Mesenchymal stem cell (in vitro differentiated cells and primary cell): ENCODE measurements at regions not wholly inside any gene's neighbourhood (a gene's known extent, or its start where the extent isn't known, plus 50 kb on each side); places are given as distances from the start of the nearest gene placed in this dataset.
"Not testable (repeated sequence)": the region's sequence is repeated elsewhere in the genome, so short reads cannot be mapped to it uniquely, and the experiment has no call there.

ENCODE experiments used
- DNase-seq: peaks from one replicate; pipeline ENCODE4 v3.0.0-alpha.2; 2013
- H2AFZ ChIP-seq: one replicate; pipeline ENCODE4 v1.6.1; 2013; ENCODE audit warnings: low read depth, mild to moderate bottlenecking, control low read depth, inconsistent platforms, low read length, moderate library complexity
- H2AK5ac ChIP-seq: 2 replicates; pipeline ENCODE4 v1.6.1; 2013; ENCODE audit warnings: low read length, moderate library complexity, mild to moderate bottlenecking, inconsistent platforms; ENCODE audit not compliant: severe bottlenecking
- H2BK120ac ChIP-seq: one replicate; pipeline ENCODE4 v1.6.1; 2013; ENCODE audit warnings: low read depth, mild to moderate bottlenecking, inconsistent platforms, low read length, moderate library complexity
- H2BK12ac ChIP-seq, 2 experiments: one replicate each; pipeline ENCODE4 v1.6.1; 2013; ENCODE audit warnings: inconsistent platforms in 2 of 2, low read length in 2 of 2, mild to moderate bottlenecking in 2 of 2, moderate library complexity in 2 of 2, control low read depth in 1 of 2
- H2BK15ac ChIP-seq: one replicate; pipeline ENCODE4 v1.6.1; 2013; ENCODE audit warnings: mild to moderate bottlenecking, low read depth, inconsistent platforms; ENCODE audit not compliant: poor library complexity, severe bottlenecking
- H2BK5ac ChIP-seq: 2 replicates; pipeline ENCODE4 v1.6.1; 2013; ENCODE audit warnings: low read depth, mild to moderate bottlenecking, low read length, control low read depth, inconsistent platforms; ENCODE audit not compliant: poor library complexity, severe bottlenecking
- H3K14ac ChIP-seq, 2 experiments: one replicate each; pipeline ENCODE4 v1.6.1; 2013; ENCODE audit warnings: inconsistent platforms in 2 of 2, low read length in 2 of 2, control low read depth in 1 of 2, mild to moderate bottlenecking in 1 of 2, moderate library complexity in 1 of 2
- H3K18ac ChIP-seq, 2 experiments: one replicate each; pipeline ENCODE4 v1.6.1; 2013; ENCODE audit warnings: inconsistent platforms in 2 of 2, low read length in 2 of 2, control low read depth in 1 of 2, low read depth in 1 of 2, mild to moderate bottlenecking in 1 of 2
- H3K23ac ChIP-seq, 2 experiments: one replicate each; pipeline ENCODE4 v1.6.1; 2013; ENCODE audit warnings: inconsistent platforms in 2 of 2, low read length in 2 of 2, mild to moderate bottlenecking in 2 of 2, moderate library complexity in 2 of 2, control low read depth in 1 of 2
- H3K27ac ChIP-seq: 2 replicates; pipeline ENCODE4 v1.5.1; 2013; ENCODE audit warnings: mild to moderate bottlenecking, moderate library complexity, low read length, control low read depth, inconsistent platforms; ENCODE audit not compliant: poor library complexity, severe bottlenecking
- H3K27me3 ChIP-seq, 2 experiments: 2 replicates each; pipeline versions ENCODE4 v1.6.1 to v1.7.0; 2013; ENCODE audit warnings: low read length in 2 of 2, mild to moderate bottlenecking in 2 of 2, moderate library complexity in 2 of 2, control low read depth in 1 of 2, inconsistent platforms in 1 of 2; ENCODE audit not compliant: control insufficient read depth in 1 of 2, insufficient read depth in 1 of 2
- H3K36me3 ChIP-seq, 2 experiments: 2 replicates each; pipeline versions ENCODE4 v1.6.1 to v1.7.0; 2013; ENCODE audit warnings: low read length in 2 of 2, control low read depth in 1 of 2, inconsistent platforms in 1 of 2, low read depth in 1 of 2, mild to moderate bottlenecking in 1 of 2; ENCODE audit not compliant: insufficient read depth in 2 of 2, control insufficient read depth in 1 of 2
- H3K4ac ChIP-seq, 2 experiments: one replicate each; pipeline ENCODE4 v1.6.1; 2013; ENCODE audit warnings: inconsistent platforms in 2 of 2, low read length in 2 of 2, mild to moderate bottlenecking in 2 of 2, moderate library complexity in 2 of 2, control low read depth in 1 of 2, low read depth in 1 of 2
- H3K4me1 ChIP-seq: 2 replicates; pipeline ENCODE4 v1.6.1; 2013; ENCODE audit warnings: low read depth, low read length, control low read depth; ENCODE audit not compliant: control insufficient read depth, insufficient read depth
- H3K4me2 ChIP-seq: 2 replicates; pipeline ENCODE4 v1.6.1; 2013; ENCODE audit warnings: low read length, mild to moderate bottlenecking, inconsistent platforms; ENCODE audit not compliant: poor library complexity, severe bottlenecking
- H3K4me3 ChIP-seq, 2 experiments: 2 replicates each; pipeline versions ENCODE4 v1.5.1 to v1.7.0; 2013; ENCODE audit warnings: low read length in 2 of 2, mild to moderate bottlenecking in 2 of 2, control low read depth in 1 of 2, low read depth in 1 of 2; ENCODE audit not compliant: insufficient read depth in 1 of 2
- H3K79me1 ChIP-seq: replicated peaks from 2 replicates; pipeline ENCODE4 v1.6.1; 2013; ENCODE audit warnings: mild to moderate bottlenecking, control low read depth, low read length, inconsistent platforms; ENCODE audit not compliant: poor library complexity, severe bottlenecking
- H3K9ac ChIP-seq: 2 replicates; pipeline ENCODE4 v1.7.0; 2013; ENCODE audit warnings: mild to moderate bottlenecking, low read length, moderate library complexity
- H3K9me3 ChIP-seq: 2 replicates; pipeline ENCODE4 v1.7.0; 2013; ENCODE audit warnings: mild to moderate bottlenecking, low read length; ENCODE audit not compliant: control insufficient read depth
- H4K8ac ChIP-seq: one replicate; pipeline ENCODE4 v1.6.1; 2013; ENCODE audit warnings: inconsistent platforms, mild to moderate bottlenecking, low read length, moderate library complexity
- H4K91ac ChIP-seq: one replicate; pipeline ENCODE4 v1.6.1; 2013; ENCODE audit warnings: mild to moderate bottlenecking, low read length, inconsistent platforms
- WGBS: methylation state at CpG from one replicate; pipeline ENCODE4 v1.1.7; 2013; ENCODE audit warnings: mixed read lengths; 5-methylcytosine and 5-hydroxymethylcytosine counted together

- H3K79me1 ChIP-seq, H3K4ac ChIP-seq, H3K27me3 ChIP-seq, H2BK5ac ChIP-seq, H3K4me1 ChIP-seq, DNase-seq, H3K36me3 ChIP-seq, H3K14ac ChIP-seq, H2AK5ac ChIP-seq, H3K27ac ChIP-seq, H2AFZ ChIP-seq, H3K9ac ChIP-seq, H3K4me2 ChIP-seq, H3K4me3 ChIP-seq, H3K23ac ChIP-seq, H3K9me3 ChIP-seq, H2BK15ac ChIP-seq, H2BK120ac ChIP-seq, H4K8ac ChIP-seq: not testable (repeated sequence)
- Histone ChIP-seq H4K91ac (peak overlapping the region; percentile 2), H3K18ac (peak overlapping the region in 1 of 2 experiments; percentile 82), H2BK12ac (peak overlapping the region in 1 of 2 experiments; percentile 12)
- 93% methylated on average over 4 of the region's 6 CpGs for WGBS
Observed at GRCh38 chr3:23729362-23729761, 76.4 kb upstream of the UBE2E1 start.

DNA sequence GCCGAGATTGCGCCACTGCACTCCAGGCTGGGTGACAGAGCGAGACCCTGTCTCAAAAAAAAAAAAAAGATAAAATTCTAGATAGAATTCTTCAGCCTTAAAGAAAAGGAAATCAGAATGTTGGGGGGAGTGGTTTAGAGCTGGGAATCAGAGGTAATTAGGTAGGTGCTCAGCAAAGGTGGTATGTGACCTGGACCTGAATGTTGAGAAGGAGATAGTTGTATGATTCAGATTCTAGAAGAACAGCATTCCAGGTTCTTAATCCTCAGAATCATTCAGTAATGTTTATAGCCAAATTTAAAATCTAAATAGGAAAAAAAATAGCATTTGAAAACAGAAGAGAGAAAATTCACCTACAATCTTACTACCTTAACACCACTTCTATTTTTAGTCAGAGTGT lies 71.3 kb upstream of the UBE2E1 start:
- H3K23ac ChIP-seq: no peak overlapping the region
- H2BK12ac ChIP-seq: no peak overlapping the region
- H3K4me1 ChIP-seq: no peaks in the 10 kb centered on the region
- H3K9me3 ChIP-seq: no peaks in the 10 kb centered on the region
- H3K4me2 ChIP-seq: no peak overlapping the region
- H2AK5ac ChIP-seq: no peak overlapping the region
- H3K27ac ChIP-seq: no peak overlapping the region
- H3K27me3 ChIP-seq: no peaks in the 10 kb centered on the region
- H4K91ac ChIP-seq: no peak overlapping the region
- no peaks in the 10 kb centered on the region for H3K36me3 ChIP-seq
- H2AFZ ChIP-seq: no peak overlapping the region
- no peak overlapping the region for H2BK15ac ChIP-seq
- H2BK120ac ChIP-seq: no peak overlapping the region
- no peak overlapping the region for H2BK5ac ChIP-seq
- no peak overlapping the region for H3K4ac ChIP-seq
- H3K18ac ChIP-seq: no peak overlapping the region
- H3K9ac ChIP-seq: no peak overlapping the region
- H3K79me1 ChIP-seq: no peaks in the 10 kb centered on the region
- H4K8ac ChIP-seq: no peak overlapping the region
- DNase-seq: no peak
- WGBS: no CpG with 5 or more reads among the region's 3 CpGs
- H3K14ac ChIP-seq: no peak overlapping the region
- no peak overlapping the region for H3K4me3 ChIP-seq

GRCh38 chr3:23735062-23735461 lies 70.7 kb upstream of the UBE2E1 start:
- Histone ChIP-seq H3K4me2 (no peak overlapping the region), H3K36me3 (no peaks in the 10 kb centered on the region), H4K91ac (no peak overlapping the region), H2AK5ac (no peak overlapping the region), H2BK15ac (no peak overlapping the region), H3K79me1 (no peaks in the 10 kb centered on the region), H3K14ac (no peak overlapping the region), H3K27me3 (no peaks in the 10 kb centered on the region), H3K27ac (no peak overlapping the region), H3K4me1 (no peaks in the 10 kb centered on the region), H3K23ac (no peak overlapping the region), H2BK12ac (no peak overlapping the region), H3K18ac (no peak overlapping the region), H2BK5ac (no peak overlapping the region), H3K4me3 (no peak overlapping the region), H3K9me3 (no peaks in the 10 kb centered on the region), H2BK120ac (no peak overlapping the region), H2AFZ (no peak overlapping the region), H3K4ac (no peak overlapping the region), H3K9ac (no peak overlapping the region), H4K8ac (no peak overlapping the region)
- WGBS: 91% methylated on average over 2 of the region's 3 CpGs
- no peak for DNase-seq

GRCh38 chr3:23735535-23736326 lies 70.0 kb upstream of the UBE2E1 start:
- Histone ChIP-seq H3K27ac (no peak overlapping the region), H2BK120ac (no peak overlapping the region), H2BK15ac (no peak overlapping the region), H3K4ac (no peak overlapping the region), H3K4me2 (no peak overlapping the region), H4K91ac (no peak overlapping the region), H3K36me3 (no peaks in the 10 kb centered on the region), H3K27me3 (no peaks in the 10 kb centered on the region), H3K4me3 (no peak overlapping the region), H3K14ac (no peak overlapping the region), H2BK12ac (no peak overlapping the region), H3K9me3 (no peaks in the 10 kb centered on the region), H2AK5ac (no peak overlapping the region), H3K79me1 (no peaks in the 10 kb centered on the region), H2BK5ac (no peak overlapping the region), H3K23ac (no peak overlapping the region), H3K9ac (no peak overlapping the region), H3K4me1 (no peaks in the 10 kb centered on the region), H4K8ac (peak overlapping the region; percentile 35), H3K18ac (no peak overlapping the region), H2AFZ (no peak overlapping the region)
- 47% methylated on average over 6 of the region's 8 CpGs for WGBS
- DNase-seq: peak; percentile 50
